COLO668 (cell line): ENCODE measurements at regions not wholly inside any gene's neighbourhood (a gene's known extent, or its start where the extent isn't known, plus 50 kb on each side); places are given as distances from the start of the nearest gene placed in this dataset.

ENCODE experiments used
- DNase-seq: peaks from one replicate; lab custom pipeline; 2025; ENCODE audit not compliant: unreplicated experiment; lab: John Stamatoyannopoulos, UW

GRCh38 chr1:68378296-68379084 is 71.3 kb downstream of the RPE65 start:
- no peak for DNase-seq

- DNase-seq: no peak
Measured at GRCh38 chr1:68377098-68377497, 72.7 kb downstream of the RPE65 start.

GRCh38 chr1:68376441-68376840 is 73.3 kb downstream of the RPE65 start:
- DNase-seq: no peak

GRCh38 chr1:68375919-68376318 is 73.8 kb downstream of the RPE65 start:
- DNase-seq: no peak

GRCh38 chr1:68373173-68373572 is 76.6 kb downstream of the RPE65 start:
- no peak for DNase-seq

- DNase-seq: no peak
Measured at GRCh38 chr1:68372487-68372886, 77.3 kb downstream of the RPE65 start.

- DNase-seq: no peak
Measured at GRCh38 chr1:68370101-68370915, 79.4 kb downstream of the RPE65 start.

GRCh38 chr1:68366572-68366971 is 83.2 kb downstream of the RPE65 start:
- DNase-seq: no peak

- DNase-seq: no peak
Measured at GRCh38 chr1:68365709-68366382, 83.9 kb downstream of the RPE65 start.

GRCh38 chr1:68363339-68363738 is 86.4 kb downstream of the RPE65 start:
- no peak for DNase-seq

- no peak for DNase-seq
Measured at GRCh38 chr1:68361346-68361910, 88.3 kb downstream of the RPE65 start.

GRCh38 chr1:68359045-68359444 is 90.7 kb downstream of the RPE65 start:
- no peak for DNase-seq

- DNase-seq: no peak
Measured at GRCh38 chr1:68358439-68358838, 91.3 kb downstream of the RPE65 start.

GRCh38 chr1:68355614-68356013 is 94.1 kb downstream of the RPE65 start:
- no peak for DNase-seq

GRCh38 chr1:68352202-68352601 is 97.6 kb downstream of the RPE65 start:
- no peak for DNase-seq

- DNase-seq: no peak
Measured at GRCh38 chr1:68347415-68347814, 102.3 kb downstream of the RPE65 start.

GRCh38 chr1:68346188-68346808 is 103.5 kb downstream of the RPE65 start:
- no peak for DNase-seq

- DNase-seq: no peak
Measured at GRCh38 chr1:68344208-68344607, 105.5 kb downstream of the RPE65 start.

GRCh38 chr1:68340951-68341350 is 108.6 kb upstream of the WLS start:
- no peak for DNase-seq

- no peak for DNase-seq
Measured at GRCh38 chr1:68339505-68339904, 107.2 kb upstream of the WLS start.

- DNase-seq: no peak
Measured at GRCh38 chr1:68338081-68338480, 105.8 kb upstream of the WLS start.
